ENCODE measurements at regions not wholly inside any gene's neighbourhood (a gene's known extent, or its start where the extent isn't known, plus 50 kb on each side); places are given as distances from the start of the nearest gene placed in this dataset.

- H3K36me3 ChIP-seq (replicated peaks; ENCODE audit: low read depth, low read length) = no peaks in the 10 kb centered on the region
- H3K4me3 ChIP-seq (ENCODE audit: low read length) = no peak overlapping the region
- H2AFZ ChIP-seq (ENCODE audit: low read depth, low read length) = no peak overlapping the region
- H3K4me1 ChIP-seq (ENCODE audit: low read length) = no peaks in the 10 kb centered on the region
- H3K4me2 ChIP-seq (ENCODE audit: low read length) = no peak overlapping the region
- no peaks in the 10 kb centered on the region for H4K20me1 ChIP-seq (ENCODE audit: insufficient read depth, low read length)
- H3K27ac ChIP-seq (ENCODE audit: low read length) = no peak overlapping the region
- TF ChIP-seq EZH2phosphoT487 (IDR thresholded peaks at IDR 0.05; ENCODE audit: low read depth) (no peak), CTCF (IDR thresholded peaks at IDR 0.05; ENCODE audit: low read depth, low read length) (no peak)
- no peak overlapping the region for H3K9ac ChIP-seq (ENCODE audit: low read length)
- H3K79me2 ChIP-seq (ENCODE audit: low read length) = no peaks in the 10 kb centered on the region
- no peaks in the 10 kb centered on the region for H3K9me3 ChIP-seq (ENCODE audit: insufficient read depth, low read length)
- no peaks in the 10 kb centered on the region; the same call in 1 of the 2 replicates for H3K27me3 ChIP-seq (ENCODE audit: low read depth, low read length)
Observed at GRCh38 chr1:164423136-164423535, 135.8 kb upstream of the PBX1 start.

DNA sequence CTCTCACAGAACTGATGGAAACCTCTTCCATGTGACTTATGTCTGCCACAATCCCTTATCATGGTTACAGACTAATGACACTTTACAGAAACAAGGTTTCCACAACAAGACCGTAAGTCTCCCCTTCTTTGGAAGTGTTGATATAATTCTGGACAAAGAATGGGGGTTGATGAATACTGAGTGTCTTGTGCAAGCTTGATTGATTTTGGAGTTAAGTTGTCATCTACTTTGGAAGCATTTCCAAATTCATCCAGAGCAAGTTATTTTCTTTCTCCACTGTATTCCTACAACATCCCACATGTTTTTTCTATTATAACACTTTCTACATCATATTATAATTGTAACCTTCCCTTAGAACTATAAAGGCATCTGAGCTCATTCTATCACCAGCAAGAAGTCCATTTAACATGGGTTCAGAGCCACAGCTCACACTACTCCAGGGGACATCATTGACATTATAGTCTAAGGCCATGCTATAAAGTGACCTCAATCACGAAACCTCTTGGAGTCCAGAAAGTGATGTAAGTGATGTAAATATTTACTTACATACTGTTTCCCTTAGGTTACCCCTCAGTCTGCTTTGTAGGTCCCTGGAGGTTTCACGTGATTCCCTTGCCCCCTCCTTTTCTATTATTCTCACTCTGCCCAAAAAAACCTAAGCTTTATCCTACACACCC lies 125.7 kb upstream of the PBX1 start:
- no peaks in the 10 kb centered on the region for H3K79me2 ChIP-seq (ENCODE audit: low read length)
- no peak overlapping the region for H2AFZ ChIP-seq (ENCODE audit: low read depth, low read length)
- H3K4me2 ChIP-seq (ENCODE audit: low read length) = no peak overlapping the region
- no peaks in the 10 kb centered on the region for H4K20me1 ChIP-seq (ENCODE audit: insufficient read depth, low read length)
- H3K36me3 ChIP-seq (replicated peaks; ENCODE audit: low read depth, low read length) = no peaks in the 10 kb centered on the region
- TF ChIP-seq CTCF (IDR thresholded peaks at IDR 0.05; ENCODE audit: low read depth, low read length) (no peak), EZH2phosphoT487 (IDR thresholded peaks at IDR 0.05; ENCODE audit: low read depth) (no peak)
- H3K27me3 ChIP-seq (ENCODE audit: low read depth, low read length) = no peaks in the 10 kb centered on the region
- no peaks in the 10 kb centered on the region for H3K9me3 ChIP-seq (ENCODE audit: insufficient read depth, low read length)
- H3K27ac ChIP-seq (ENCODE audit: low read length) = no peak overlapping the region
- H3K9ac ChIP-seq (ENCODE audit: low read length) = no peak overlapping the region
- H3K4me1 ChIP-seq (ENCODE audit: low read length) = no peaks in the 10 kb centered on the region
- no peak overlapping the region for H3K4me3 ChIP-seq (ENCODE audit: low read length)

- TF ChIP-seq CTCF (IDR thresholded peaks at IDR 0.05; ENCODE audit: low read depth, low read length) (no peak), EZH2phosphoT487 (IDR thresholded peaks at IDR 0.05; ENCODE audit: low read depth) (no peak)
- H3K27me3 ChIP-seq (ENCODE audit: low read depth, low read length) = no peaks in the 10 kb centered on the region
- H3K4me3 ChIP-seq (ENCODE audit: low read length) = no peak overlapping the region
- H3K27ac ChIP-seq (ENCODE audit: low read length) = no peak overlapping the region
- H3K79me2 ChIP-seq (ENCODE audit: low read length) = no peaks in the 10 kb centered on the region
- no peak overlapping the region for H3K9ac ChIP-seq (ENCODE audit: low read length)
- no peaks in the 10 kb centered on the region for H4K20me1 ChIP-seq (ENCODE audit: insufficient read depth, low read length)
- no peaks in the 10 kb centered on the region for H3K36me3 ChIP-seq (replicated peaks; ENCODE audit: low read depth, low read length)
- no peaks in the 10 kb centered on the region for H3K9me3 ChIP-seq (ENCODE audit: insufficient read depth, low read length)
- H3K4me1 ChIP-seq (ENCODE audit: low read length) = no peaks in the 10 kb centered on the region
- H3K4me2 ChIP-seq (ENCODE audit: low read length) = no peak overlapping the region
- H2AFZ ChIP-seq (ENCODE audit: low read depth, low read length) = no peak overlapping the region
Observed at GRCh38 chr1:164433818-164434170, 125.2 kb upstream of the PBX1 start.

- H3K4me3 ChIP-seq (ENCODE audit: low read length) = no peak overlapping the region
- no peaks in the 10 kb centered on the region for H4K20me1 ChIP-seq (ENCODE audit: insufficient read depth, low read length)
- H3K79me2 ChIP-seq (ENCODE audit: low read length) = no peaks in the 10 kb centered on the region
- no peak overlapping the region for H3K9ac ChIP-seq (ENCODE audit: low read length)
- no peak overlapping the region for H3K27ac ChIP-seq (ENCODE audit: low read length)
- no peaks in the 10 kb centered on the region for H3K9me3 ChIP-seq (ENCODE audit: insufficient read depth, low read length)
- H3K36me3 ChIP-seq (replicated peaks; ENCODE audit: low read depth, low read length) = no peaks in the 10 kb centered on the region
- H3K4me1 ChIP-seq (ENCODE audit: low read length) = no peaks in the 10 kb centered on the region
- no peak overlapping the region for H2AFZ ChIP-seq (ENCODE audit: low read depth, low read length)
- TF ChIP-seq EZH2phosphoT487 (IDR thresholded peaks at IDR 0.05; ENCODE audit: low read depth) (no peak), CTCF (IDR thresholded peaks at IDR 0.05; ENCODE audit: low read depth, low read length) (no peak)
- H3K4me2 ChIP-seq (ENCODE audit: low read length) = no peak overlapping the region
- no peaks in the 10 kb centered on the region for H3K27me3 ChIP-seq (ENCODE audit: low read depth, low read length)
Observed at GRCh38 chr1:164440232-164440631, 118.8 kb upstream of the PBX1 start.
